Activated naive CD4-positive, alpha-beta T cell treated with anti-CD3 and anti-CD28 coated beads, Interleukin-2, amount 50 U/mL, for 24 hours (primary cell): ENCODE measurements at regions not wholly inside any gene's neighbourhood (a gene's known extent, or its start where the extent isn't known, plus 50 kb on each side); places are given as distances from the start of the nearest gene placed in this dataset.

Experiments
- H3K27ac Mint-ChIP-seq: one replicate; pipeline ENCODE4 v1.8.0; 2021; ENCODE audit warnings: mild to moderate bottlenecking, mixed read lengths
- H3K27me3 Mint-ChIP-seq: one replicate; pipeline ENCODE4 v1.8.0; 2021; ENCODE audit warnings: mixed read lengths
- H3K36me3 Mint-ChIP-seq: one replicate; pipeline ENCODE4 v1.8.0; 2021; ENCODE audit warnings: mixed read lengths
- H3K4me1 Mint-ChIP-seq: one replicate; pipeline ENCODE4 v1.8.0; 2021; ENCODE audit warnings: mixed read lengths
- H3K4me3 Mint-ChIP-seq: one replicate; pipeline ENCODE4 v1.8.0; 2021; ENCODE audit warnings: mild to moderate bottlenecking, mixed read lengths
- H3K9me3 Mint-ChIP-seq: one replicate; pipeline ENCODE4 v1.8.0; 2021; ENCODE audit warnings: mixed read lengths

DNA sequence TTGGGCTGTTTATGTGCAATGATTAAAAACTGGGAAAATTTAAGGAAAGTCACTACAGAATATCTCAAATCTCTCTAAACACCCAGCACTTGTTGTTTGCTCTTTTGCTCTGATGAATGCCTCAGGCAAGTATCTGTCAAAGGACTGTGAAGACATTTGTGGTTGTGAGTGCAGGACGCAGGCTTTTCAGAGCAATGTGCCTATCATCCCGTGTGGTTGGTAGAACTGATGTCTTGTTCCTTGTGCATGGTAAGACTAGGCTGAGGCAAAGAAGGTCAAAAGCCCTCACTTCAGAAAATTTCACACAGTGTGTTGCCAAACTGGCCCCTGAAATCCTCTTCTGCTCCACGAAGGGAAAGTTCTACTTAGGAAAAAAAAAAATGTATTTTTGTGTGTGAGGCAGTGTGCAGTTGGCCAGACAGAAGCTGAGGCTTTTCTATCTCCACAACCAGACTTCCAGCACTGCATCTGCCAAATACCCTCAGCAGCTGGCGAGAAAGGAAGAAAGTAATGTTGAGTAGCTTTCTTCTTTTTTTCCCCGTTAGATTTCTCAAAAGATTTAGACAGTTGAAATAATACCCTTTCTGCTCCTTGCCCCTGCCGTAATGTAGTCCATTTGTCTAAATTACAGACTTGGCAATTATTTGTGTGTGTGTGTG is 1103.1 kb downstream of the VRK1 start:
- Mint-ChIP-seq H3K27ac (no peak overlapping the region), H3K9me3 (no peaks in the 10 kb centered on the region), H3K27me3 (no peaks in the 10 kb centered on the region), H3K4me3 (no peak overlapping the region), H3K4me1 (no peaks in the 10 kb centered on the region), H3K36me3 (no peaks in the 10 kb centered on the region)

- Mint-ChIP-seq H3K4me3 (no peak overlapping the region), H3K27ac (no peak overlapping the region), H3K9me3 (no peaks in the 10 kb centered on the region), H3K27me3 (no peaks in the 10 kb centered on the region), H3K36me3 (peaks cover 2% of the 10 kb centered on the region), H3K4me1 (no peaks in the 10 kb centered on the region)
Observed at GRCh38 chr14:97902630-97903029, 1105.4 kb downstream of the VRK1 start.

DNA sequence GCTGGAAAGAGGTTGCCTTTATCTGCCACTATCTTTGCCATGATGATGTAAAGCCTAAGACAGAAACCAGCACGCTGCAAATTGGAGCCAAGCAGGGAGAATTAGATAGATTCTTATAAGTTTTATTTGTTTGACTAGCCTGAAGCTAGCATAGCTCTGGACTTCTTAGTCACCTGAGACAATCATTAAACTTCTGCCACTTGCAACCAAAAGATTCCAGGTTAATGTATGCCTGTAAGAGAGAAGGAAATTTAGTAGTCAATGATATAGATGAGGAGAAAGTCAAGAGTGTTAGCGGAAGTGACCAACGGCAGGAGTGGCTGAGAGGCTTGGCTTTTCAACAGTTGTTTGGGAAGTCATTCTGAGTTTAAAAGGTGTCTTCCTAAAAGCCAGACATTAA is 1106.6 kb downstream of the VRK1 start:
- Mint-ChIP-seq H3K9me3 (peaks cover 7% of the 10 kb centered on the region), H3K36me3 (peaks cover 8% of the 10 kb centered on the region), H3K4me3 (no peak overlapping the region), H3K27ac (no peak overlapping the region), H3K4me1 (no peaks in the 10 kb centered on the region), H3K27me3 (no peaks in the 10 kb centered on the region)

DNA sequence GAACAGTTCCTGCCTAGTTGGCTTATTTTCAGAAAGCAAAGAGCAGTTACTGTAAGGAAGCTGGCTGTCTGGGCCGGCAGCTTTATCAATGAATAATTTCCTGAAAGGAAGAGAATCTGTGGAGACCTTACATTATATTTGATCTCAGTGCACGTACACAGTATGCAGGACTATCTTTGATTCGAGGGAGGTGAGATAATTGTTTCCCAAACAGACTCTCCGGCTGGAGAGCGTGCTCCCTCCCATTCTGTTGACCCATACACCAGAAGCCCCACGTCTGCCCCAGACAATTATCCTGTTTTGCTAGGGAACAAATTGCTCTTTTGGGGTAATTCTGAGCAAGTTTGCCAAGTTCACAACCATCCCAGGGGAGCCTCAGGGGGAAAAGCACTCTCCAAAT is 1115.0 kb downstream of the VRK1 start:
- Mint-ChIP-seq H3K36me3 (peaks cover 8% of the 10 kb centered on the region), H3K4me3 (no peak overlapping the region), H3K4me1 (peaks cover 12% of the 10 kb centered on the region), H3K9me3 (peaks cover 13% of the 10 kb centered on the region), H3K27ac (no peak overlapping the region), H3K27me3 (no peaks in the 10 kb centered on the region)

DNA sequence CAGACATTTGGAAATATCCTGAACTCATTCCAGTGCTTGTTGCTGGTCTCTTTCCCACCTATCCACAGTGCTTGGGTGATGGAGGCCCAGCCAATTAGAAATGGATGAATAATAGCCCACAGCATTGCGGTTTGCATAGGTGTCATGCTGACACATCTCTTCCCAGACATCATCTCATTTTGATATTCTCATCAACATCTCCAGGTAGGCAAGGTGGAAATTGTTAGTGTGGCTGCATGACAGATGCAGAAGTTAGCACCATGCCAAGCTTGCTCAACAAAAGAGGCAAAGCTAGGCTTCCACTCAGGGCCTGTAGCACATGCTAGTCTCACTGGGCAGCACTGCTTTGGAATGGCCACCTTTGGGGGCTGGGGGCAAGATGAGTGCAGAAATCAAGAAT is 1118.9 kb downstream of the VRK1 start:
- Mint-ChIP-seq H3K27me3 (no peaks in the 10 kb centered on the region), H3K27ac (peak overlapping the region; percentile 66), H3K9me3 (no peaks in the 10 kb centered on the region), H3K36me3 (no peaks in the 10 kb centered on the region), H3K4me3 (no peak overlapping the region), H3K4me1 (peaks cover 19% of the 10 kb centered on the region)

DNA sequence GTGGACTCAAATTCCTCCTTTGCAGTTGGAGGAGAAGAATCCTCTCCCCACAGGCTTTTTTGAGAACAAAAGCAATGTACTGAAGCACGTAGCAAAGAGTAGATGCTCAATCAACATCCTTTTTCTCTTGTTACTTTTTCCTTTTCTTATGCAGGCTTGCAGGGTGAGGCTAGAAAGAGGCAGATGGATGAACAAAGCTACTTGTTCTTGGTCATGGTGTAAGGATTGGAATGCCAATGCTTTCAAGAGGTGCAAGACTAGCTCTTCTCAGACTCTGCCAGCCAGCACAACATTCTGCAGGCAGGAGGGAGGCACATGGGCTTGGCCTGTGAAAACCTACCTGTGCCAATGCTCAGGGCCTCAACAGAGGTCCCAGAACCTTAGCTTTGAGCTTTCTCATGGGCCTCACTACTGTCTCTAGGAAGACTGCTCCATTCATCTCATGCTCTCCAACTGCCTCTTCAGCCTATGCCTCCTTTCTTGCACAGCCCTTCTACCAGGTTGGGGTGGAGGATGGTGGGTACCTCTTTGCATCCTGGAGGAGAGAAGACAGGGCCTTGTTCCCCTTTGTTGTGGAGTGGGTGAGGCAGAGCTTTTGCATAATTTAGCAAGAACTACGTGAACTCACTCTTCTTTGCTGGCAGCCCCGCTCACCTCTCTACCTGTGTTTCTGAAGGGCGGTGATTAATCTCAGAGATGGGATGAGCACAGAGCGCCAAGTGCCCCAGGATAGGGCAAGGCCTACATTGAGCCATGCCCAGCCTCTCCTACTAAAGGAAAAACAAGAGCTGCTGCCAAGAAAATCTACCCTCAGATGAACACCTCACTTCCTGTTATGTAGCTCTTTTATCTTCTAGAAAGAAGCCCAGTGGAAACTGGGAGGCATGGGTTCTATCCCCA is 1119.7 kb downstream of the VRK1 start:
- no peaks in the 10 kb centered on the region for H3K27me3 Mint-ChIP-seq
- H3K36me3 Mint-ChIP-seq = no peaks in the 10 kb centered on the region
- H3K4me1 Mint-ChIP-seq = peaks cover 22% of the 10 kb centered on the region
- H3K27ac Mint-ChIP-seq = peak overlapping the region; percentile 59
- no peak overlapping the region for H3K4me3 Mint-ChIP-seq
- no peaks in the 10 kb centered on the region for H3K9me3 Mint-ChIP-seq

GRCh38 chr14:97920201-97920600 is 1123.0 kb downstream of the VRK1 start:
- Mint-ChIP-seq H3K36me3 (peaks cover 2% of the 10 kb centered on the region), H3K9me3 (no peaks in the 10 kb centered on the region), H3K27me3 (no peaks in the 10 kb centered on the region), H3K4me1 (peaks cover 24% of the 10 kb centered on the region), H3K27ac (no peak overlapping the region), H3K4me3 (no peak overlapping the region)

DNA sequence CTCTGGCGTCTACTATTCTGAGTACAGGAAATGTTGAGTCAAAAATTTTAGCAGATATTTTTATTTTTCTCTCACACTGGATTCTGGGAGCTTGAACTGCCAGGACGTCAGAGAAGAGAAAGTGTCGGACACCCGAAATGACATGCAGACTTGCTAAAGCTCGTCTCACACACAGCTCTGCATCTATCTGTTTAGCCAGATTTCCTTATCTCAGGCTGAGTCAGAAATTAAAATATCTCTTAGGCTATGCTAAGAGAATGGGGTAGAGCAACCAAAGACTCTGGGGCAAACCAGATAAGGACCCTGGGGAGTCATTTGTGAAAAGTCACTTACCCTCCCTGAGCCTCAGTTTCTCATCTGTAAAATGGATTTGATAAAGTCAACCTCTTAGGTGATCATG is 1124.1 kb downstream of the VRK1 start:
- peaks cover 21% of the 10 kb centered on the region for H3K4me1 Mint-ChIP-seq
- peaks cover 8% of the 10 kb centered on the region for H3K36me3 Mint-ChIP-seq
- H3K27me3 Mint-ChIP-seq = no peaks in the 10 kb centered on the region

GRCh38 chr14:97924922-97925613 is 1127.9 kb downstream of the VRK1 start:
- H3K4me3 Mint-ChIP-seq = no peak overlapping the region
- no peaks in the 10 kb centered on the region for H3K27me3 Mint-ChIP-seq
- peaks cover 9% of the 10 kb centered on the region for H3K4me1 Mint-ChIP-seq
- no peak overlapping the region for H3K27ac Mint-ChIP-seq
- no peaks in the 10 kb centered on the region for H3K9me3 Mint-ChIP-seq
- H3K36me3 Mint-ChIP-seq = peaks cover 8% of the 10 kb centered on the region

More for the DNA sequence above, 1124.1 kb downstream of the VRK1 start:
- no peak overlapping the region for H3K4me3 Mint-ChIP-seq
- no peaks in the 10 kb centered on the region for H3K9me3 Mint-ChIP-seq
- no peak overlapping the region for H3K27ac Mint-ChIP-seq

- H3K9me3 Mint-ChIP-seq = peaks cover 4% of the 10 kb centered on the region
- H3K4me1 Mint-ChIP-seq = peaks cover 30% of the 10 kb centered on the region
- H3K27ac Mint-ChIP-seq = no peak overlapping the region
- no peak overlapping the region for H3K4me3 Mint-ChIP-seq
- peaks cover 20% of the 10 kb centered on the region for H3K36me3 Mint-ChIP-seq
- H3K27me3 Mint-ChIP-seq = no peaks in the 10 kb centered on the region
Observed at GRCh38 chr14:97930166-97930565, 1133.0 kb downstream of the VRK1 start.

- H3K36me3 Mint-ChIP-seq = peaks cover 15% of the 10 kb centered on the region
- no peak overlapping the region for H3K4me3 Mint-ChIP-seq
- peaks cover 4% of the 10 kb centered on the region for H3K9me3 Mint-ChIP-seq
- H3K27ac Mint-ChIP-seq = peak overlapping the region; percentile 14
- peaks cover 30% of the 10 kb centered on the region for H3K4me1 Mint-ChIP-seq
- H3K27me3 Mint-ChIP-seq = no peaks in the 10 kb centered on the region
Observed at GRCh38 chr14:97931273-97931672, 1134.1 kb downstream of the VRK1 start.

- Mint-ChIP-seq H3K27ac (peak overlapping the region; percentile 44), H3K4me3 (no peak overlapping the region), H3K27me3 (no peaks in the 10 kb centered on the region), H3K36me3 (peaks cover 44% of the 10 kb centered on the region), H3K4me1 (peaks cover 53% of the 10 kb centered on the region), H3K9me3 (peaks cover 7% of the 10 kb centered on the region)
Observed at GRCh38 chr14:97942921-97943320, 1145.7 kb downstream of the VRK1 start.

DNA sequence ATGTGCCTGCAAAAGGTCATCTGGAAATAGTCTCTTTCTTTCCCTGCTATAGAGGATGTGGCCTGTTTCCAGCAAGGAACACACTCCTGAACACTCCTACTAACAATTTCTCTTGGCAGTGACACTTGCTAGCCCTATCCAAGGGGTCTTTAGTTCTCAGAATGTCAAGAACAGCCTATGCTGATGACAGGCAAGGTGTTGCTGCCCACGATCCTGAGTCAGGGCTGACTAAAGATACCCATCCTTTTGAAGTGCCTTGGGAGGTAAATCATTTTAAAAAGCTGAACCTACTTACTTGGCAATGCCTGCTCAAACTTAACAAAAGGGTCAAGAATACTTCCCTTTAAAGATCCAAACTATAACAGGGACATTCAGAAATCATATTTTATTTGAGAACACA is 1146.4 kb downstream of the VRK1 start:
- H3K4me1 Mint-ChIP-seq = peaks cover 57% of the 10 kb centered on the region
- no peak overlapping the region for H3K4me3 Mint-ChIP-seq
- H3K9me3 Mint-ChIP-seq = peaks cover 5% of the 10 kb centered on the region
- peaks cover 44% of the 10 kb centered on the region for H3K36me3 Mint-ChIP-seq
- H3K27me3 Mint-ChIP-seq = no peaks in the 10 kb centered on the region
- H3K27ac Mint-ChIP-seq = peak overlapping the region; percentile 92

- H3K27ac Mint-ChIP-seq = peak overlapping the region; percentile 95
- no peaks in the 10 kb centered on the region for H3K27me3 Mint-ChIP-seq
- H3K4me3 Mint-ChIP-seq = peak overlapping the region; percentile 75
- peaks cover 42% of the 10 kb centered on the region for H3K36me3 Mint-ChIP-seq
- peaks cover 5% of the 10 kb centered on the region for H3K9me3 Mint-ChIP-seq
- H3K4me1 Mint-ChIP-seq = peaks cover 56% of the 10 kb centered on the region
Observed at GRCh38 chr14:97944380-97944779, 1147.2 kb downstream of the VRK1 start.

DNA sequence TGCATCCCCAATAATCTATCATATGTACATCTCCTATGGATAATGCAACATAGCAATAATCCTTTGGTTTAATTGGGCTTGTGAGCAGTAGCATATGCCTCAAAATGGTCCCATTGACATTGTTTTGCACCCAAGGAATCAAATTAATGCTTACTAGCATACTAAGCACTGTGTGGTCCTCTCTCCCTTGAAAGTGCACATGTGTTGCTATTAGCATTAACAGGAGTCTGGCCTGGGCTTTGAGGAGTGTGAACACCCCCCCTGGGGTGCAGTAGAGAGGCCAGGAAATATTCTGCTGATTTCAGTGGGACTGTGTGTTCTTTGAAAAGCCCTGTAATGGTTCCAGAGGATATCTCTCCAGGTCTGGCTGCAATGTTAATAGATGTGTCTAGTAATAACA is 1148.4 kb downstream of the VRK1 start:
- Mint-ChIP-seq H3K27ac (no peak overlapping the region), H3K27me3 (no peaks in the 10 kb centered on the region), H3K9me3 (no peaks in the 10 kb centered on the region), H3K4me3 (no peak overlapping the region), H3K4me1 (peaks cover 56% of the 10 kb centered on the region), H3K36me3 (peaks cover 43% of the 10 kb centered on the region)

DNA sequence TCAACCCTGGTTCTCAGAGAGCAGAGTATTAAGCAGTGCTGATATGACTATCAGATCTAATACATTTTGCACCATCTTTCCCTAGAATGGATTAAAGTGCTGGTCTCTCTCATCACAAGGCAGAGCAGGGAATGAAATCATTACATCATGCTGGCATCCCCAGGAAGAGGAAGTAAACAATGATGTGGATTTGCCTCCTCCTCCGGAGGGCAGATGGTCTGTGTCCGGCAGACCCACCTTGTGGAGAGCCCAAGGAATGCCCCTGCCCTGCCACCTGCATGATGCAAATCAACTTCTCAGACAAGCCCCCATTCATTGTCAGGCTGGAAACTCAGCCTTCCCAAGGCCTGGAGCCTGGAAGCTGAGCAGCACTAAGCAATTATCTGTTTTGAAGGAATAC is 1149.1 kb downstream of the VRK1 start:
- no peaks in the 10 kb centered on the region for H3K9me3 Mint-ChIP-seq
- no peak overlapping the region for H3K4me3 Mint-ChIP-seq
- H3K36me3 Mint-ChIP-seq = peaks cover 44% of the 10 kb centered on the region
- H3K27me3 Mint-ChIP-seq = no peaks in the 10 kb centered on the region
- peaks cover 62% of the 10 kb centered on the region for H3K4me1 Mint-ChIP-seq
- no peak overlapping the region for H3K27ac Mint-ChIP-seq
